GM06990 (cell line): ENCODE measurements at regions not wholly inside any gene's neighbourhood (a gene's known extent, or its start where the extent isn't known, plus 50 kb on each side); places are given as distances from the start of the nearest gene placed in this dataset.

ENCODE experiments used
- DNase-seq: peaks from one replicate; pipeline ENCODE4 v3.0.0-alpha.2; 2011; ENCODE audit not compliant: insufficient read length; ENCODE audit errors: extremely low read depth
- H3K27me3 ChIP-seq: replicated peaks from 2 replicates; pipeline ENCODE4 v1.6.0; 2011; ENCODE audit warnings: low read length; ENCODE audit not compliant: control insufficient read depth, insufficient read depth
- H3K36me3 ChIP-seq: 2 replicates; pipeline ENCODE4 v1.5.1; 2011; ENCODE audit warnings: low read length; ENCODE audit not compliant: control insufficient read depth, insufficient read depth
- H3K4me3 ChIP-seq: replicated peaks from 2 replicates; pipeline ENCODE4 v1.5.1; 2011; ENCODE audit warnings: low read depth, mild to moderate bottlenecking, control low read depth, low read length
- TF ChIP-seq, protein P1 (sequence below): IDR thresholded peaks from 2 replicates; pipeline ENCODE4 v1.5.1; 2011; ENCODE audit warnings: low read length, control low read depth, mild to moderate bottlenecking, inconsistent platforms; ENCODE audit not compliant: insufficient read depth, poor library complexity, severe bottlenecking

- Histone ChIP-seq H3K27me3 (no peaks in the 10 kb centered on the region), H3K4me3 (no peak overlapping the region), H3K36me3 (no peaks in the 10 kb centered on the region)
- TF ChIP-seq, protein P1, sequence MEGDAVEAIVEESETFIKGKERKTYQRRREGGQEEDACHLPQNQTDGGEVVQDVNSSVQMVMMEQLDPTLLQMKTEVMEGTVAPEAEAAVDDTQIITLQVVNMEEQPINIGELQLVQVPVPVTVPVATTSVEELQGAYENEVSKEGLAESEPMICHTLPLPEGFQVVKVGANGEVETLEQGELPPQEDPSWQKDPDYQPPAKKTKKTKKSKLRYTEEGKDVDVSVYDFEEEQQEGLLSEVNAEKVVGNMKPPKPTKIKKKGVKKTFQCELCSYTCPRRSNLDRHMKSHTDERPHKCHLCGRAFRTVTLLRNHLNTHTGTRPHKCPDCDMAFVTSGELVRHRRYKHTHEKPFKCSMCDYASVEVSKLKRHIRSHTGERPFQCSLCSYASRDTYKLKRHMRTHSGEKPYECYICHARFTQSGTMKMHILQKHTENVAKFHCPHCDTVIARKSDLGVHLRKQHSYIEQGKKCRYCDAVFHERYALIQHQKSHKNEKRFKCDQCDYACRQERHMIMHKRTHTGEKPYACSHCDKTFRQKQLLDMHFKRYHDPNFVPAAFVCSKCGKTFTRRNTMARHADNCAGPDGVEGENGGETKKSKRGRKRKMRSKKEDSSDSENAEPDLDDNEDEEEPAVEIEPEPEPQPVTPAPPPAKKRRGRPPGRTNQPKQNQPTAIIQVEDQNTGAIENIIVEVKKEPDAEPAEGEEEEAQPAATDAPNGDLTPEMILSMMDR: no peak
- DNase-seq: no peak
Observed at GRCh38 chr3:147987549-147987948, 578.4 kb downstream of the ZIC1 start.

DNA sequence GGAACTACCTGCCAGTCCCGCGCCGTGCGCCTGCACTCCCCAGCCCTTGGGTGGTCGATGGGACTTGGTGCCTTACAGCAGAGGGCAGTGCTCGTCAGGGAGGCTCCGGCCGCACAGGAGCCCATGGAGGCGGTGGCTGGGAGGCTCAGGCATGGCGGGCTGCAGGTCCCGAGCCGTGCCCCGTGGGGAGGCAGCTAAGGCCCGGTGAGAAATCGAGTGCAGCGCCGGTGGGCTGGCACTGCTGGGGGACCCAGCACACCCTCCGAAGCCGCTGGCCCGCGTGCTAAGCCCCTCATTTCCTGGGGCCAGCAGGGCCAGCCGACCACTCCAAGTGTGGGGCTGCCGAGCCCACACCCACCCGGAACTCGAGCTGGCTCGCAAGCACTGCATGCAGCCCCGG, 580.2 kb downstream of the ZIC1 start:
- Histone ChIP-seq H3K4me3 (no peak overlapping the region), H3K36me3 (no peaks in the 10 kb centered on the region), H3K27me3 (no peaks in the 10 kb centered on the region)
- DNase-seq: no peak
- TF ChIP-seq, protein P1: no peak

DNA sequence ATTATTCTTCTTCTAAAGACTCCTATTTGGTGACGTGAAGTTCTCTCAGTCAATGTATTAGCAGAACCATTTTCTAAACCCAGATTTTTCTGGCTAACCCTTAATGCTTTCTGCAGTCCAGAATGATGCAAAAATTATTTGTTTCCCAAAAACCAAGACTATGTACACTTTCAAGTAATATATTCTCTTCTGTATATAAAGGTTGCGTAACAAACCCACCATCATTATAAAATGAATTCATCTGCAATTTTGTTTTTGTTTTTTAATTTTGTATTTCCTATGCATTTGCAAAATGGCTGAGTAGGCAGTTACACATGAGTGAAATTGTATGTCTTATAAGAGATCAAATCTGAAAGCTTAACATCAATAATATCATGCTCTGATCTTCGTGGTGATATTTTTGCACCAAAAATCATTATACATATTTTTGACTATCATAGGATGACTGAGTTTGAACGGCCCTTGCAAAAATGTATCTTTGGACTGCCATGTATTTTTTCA, 593.6 kb downstream of the ZIC1 start:
- TF ChIP-seq, protein P1: no peak
- no peak overlapping the region for H3K4me3 ChIP-seq
- H3K36me3 ChIP-seq: no peaks in the 10 kb centered on the region
- no peak for DNase-seq
- no peaks in the 10 kb centered on the region for H3K27me3 ChIP-seq

DNA sequence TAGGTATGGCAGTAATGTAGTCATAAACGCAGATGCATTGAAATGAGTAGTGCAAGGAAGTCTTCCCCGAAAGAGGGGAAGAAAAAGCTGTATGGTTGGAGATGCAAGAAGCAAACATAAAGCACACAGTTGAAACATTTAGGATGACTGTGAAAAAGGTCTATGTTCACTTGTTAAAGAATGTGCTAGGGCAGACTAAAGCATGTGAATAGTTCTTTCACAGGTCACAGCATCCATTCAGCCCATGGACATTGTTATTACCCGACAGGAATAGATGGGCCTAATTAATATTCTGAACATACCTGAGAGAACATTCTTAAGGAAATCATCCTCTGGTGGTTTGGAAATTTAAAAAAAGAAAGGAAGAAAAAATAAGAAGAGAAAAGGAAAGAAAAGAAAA, 595.2 kb downstream of the ZIC1 start:
- H3K36me3 ChIP-seq: no peaks in the 10 kb centered on the region
- no peak overlapping the region for H3K4me3 ChIP-seq
- TF ChIP-seq, protein P1: no peak
- no peak for DNase-seq
- H3K27me3 ChIP-seq: no peaks in the 10 kb centered on the region

DNA sequence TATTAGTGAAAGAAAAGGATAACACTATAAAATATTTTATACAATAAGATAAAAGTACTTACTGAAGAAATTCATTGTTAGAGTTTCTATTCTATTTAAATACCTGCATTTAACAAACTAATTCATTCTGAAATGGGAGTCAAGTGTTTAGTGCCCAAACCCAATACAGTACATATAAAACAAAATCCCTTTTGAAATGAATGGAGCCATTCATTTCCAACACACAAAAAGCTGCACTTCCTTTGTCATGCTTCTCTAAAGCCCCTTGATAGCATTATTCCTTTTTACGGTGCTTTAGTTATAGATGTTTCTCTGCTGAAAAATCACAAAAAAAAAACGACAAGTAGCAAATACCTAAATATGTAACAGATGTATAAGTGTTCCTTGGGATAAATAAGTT, 596.3 kb downstream of the ZIC1 start:
- DNase-seq: no peak
- H3K27me3 ChIP-seq: no peaks in the 10 kb centered on the region
- TF ChIP-seq, protein P1: no peak
- no peaks in the 10 kb centered on the region for H3K36me3 ChIP-seq
- no peak overlapping the region for H3K4me3 ChIP-seq

DNA sequence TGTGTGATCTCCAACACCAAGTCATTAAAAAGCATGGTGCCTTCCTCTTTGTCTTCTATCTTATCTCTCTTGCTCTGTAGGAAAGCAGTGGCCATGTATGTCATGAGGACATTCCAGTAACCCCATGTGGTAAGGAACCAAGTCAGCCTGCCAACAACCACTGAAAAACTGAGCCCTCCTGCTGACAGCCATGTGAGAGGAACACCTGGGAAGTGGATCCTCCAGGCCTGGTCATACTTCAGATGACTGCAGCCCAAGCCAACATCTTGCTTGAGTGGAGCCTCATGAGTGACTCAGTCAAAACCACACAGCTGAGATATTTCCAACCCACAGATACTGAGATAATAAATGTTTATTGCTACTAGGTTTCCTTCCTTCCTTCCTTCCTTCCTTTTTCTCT, 597.3 kb downstream of the ZIC1 start:
- TF ChIP-seq, protein P1: no peak
- Histone ChIP-seq H3K36me3 (no peaks in the 10 kb centered on the region), H3K27me3 (no peaks in the 10 kb centered on the region), H3K4me3 (no peak overlapping the region)
- no peak for DNase-seq
